Mammary epithelial cell (primary cell): ENCODE measurements at regions not wholly inside any gene's neighbourhood (a gene's known extent, or its start where the extent isn't known, plus 50 kb on each side); places are given as distances from the start of the nearest gene placed in this dataset.

Experiments
- EZH2 ChIP-seq: IDR thresholded peaks from 2 replicates; pipeline ENCODE4 v1.6.1; 2012; ENCODE audit warnings: low read length, inconsistent platforms, borderline replicate concordance
- TF ChIP-seq, protein P1 (sequence below), 2 donors: IDR thresholded peaks in 1 of 2; conservative IDR thresholded peaks in 1 of 2; 2 replicates each; pipeline ENCODE4 v1.5.1; 2011 to 2012; ENCODE audit warnings: inconsistent platforms in 2 of 2, low read length in 2 of 2, mild to moderate bottlenecking in 2 of 2, control low read depth in 1 of 2, low read depth in 1 of 2; ENCODE audit not compliant: insufficient read depth in 1 of 2; ENCODE audit errors: extremely low read depth in 1 of 2

DNA sequence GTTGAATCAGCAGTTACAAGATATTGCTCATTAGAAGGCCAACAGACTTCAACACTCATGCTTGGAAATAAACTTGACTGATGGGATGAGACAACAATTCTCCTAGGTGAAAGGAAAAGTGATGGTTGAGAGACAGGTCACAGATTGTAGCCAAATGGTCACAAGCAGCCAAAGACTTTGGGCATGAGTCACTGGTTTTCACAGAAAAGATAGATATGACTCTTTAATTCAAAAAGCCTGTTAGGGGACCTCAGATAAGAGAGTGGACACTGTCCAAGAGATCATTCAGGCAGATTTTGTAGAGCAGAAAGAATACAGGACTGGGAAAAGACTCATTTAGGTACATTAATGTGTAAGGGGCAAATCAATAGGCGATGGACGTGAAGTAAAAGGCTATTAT, 982.5 kb downstream of the MAT2B start:
- TF ChIP-seq, protein P1, sequence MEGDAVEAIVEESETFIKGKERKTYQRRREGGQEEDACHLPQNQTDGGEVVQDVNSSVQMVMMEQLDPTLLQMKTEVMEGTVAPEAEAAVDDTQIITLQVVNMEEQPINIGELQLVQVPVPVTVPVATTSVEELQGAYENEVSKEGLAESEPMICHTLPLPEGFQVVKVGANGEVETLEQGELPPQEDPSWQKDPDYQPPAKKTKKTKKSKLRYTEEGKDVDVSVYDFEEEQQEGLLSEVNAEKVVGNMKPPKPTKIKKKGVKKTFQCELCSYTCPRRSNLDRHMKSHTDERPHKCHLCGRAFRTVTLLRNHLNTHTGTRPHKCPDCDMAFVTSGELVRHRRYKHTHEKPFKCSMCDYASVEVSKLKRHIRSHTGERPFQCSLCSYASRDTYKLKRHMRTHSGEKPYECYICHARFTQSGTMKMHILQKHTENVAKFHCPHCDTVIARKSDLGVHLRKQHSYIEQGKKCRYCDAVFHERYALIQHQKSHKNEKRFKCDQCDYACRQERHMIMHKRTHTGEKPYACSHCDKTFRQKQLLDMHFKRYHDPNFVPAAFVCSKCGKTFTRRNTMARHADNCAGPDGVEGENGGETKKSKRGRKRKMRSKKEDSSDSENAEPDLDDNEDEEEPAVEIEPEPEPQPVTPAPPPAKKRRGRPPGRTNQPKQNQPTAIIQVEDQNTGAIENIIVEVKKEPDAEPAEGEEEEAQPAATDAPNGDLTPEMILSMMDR (conservative IDR thresholded peaks at IDR 0.05 in 1 of 2, IDR thresholded peaks at IDR 0.05 in 1 of 2; ENCODE audit: extremely low read depth in 1 of 2, insufficient read depth in 1 of 2, low read depth in 1 of 2, low read length in 2 of 2), result no peak
- TF ChIP-seq EZH2, result no peak
